IMR-90 (cell line): ENCODE measurements at regions not wholly inside any gene's neighbourhood (a gene's known extent, or its start where the extent isn't known, plus 50 kb on each side); places are given as distances from the start of the nearest gene placed in this dataset.

Source experiments
- ATAC-seq: fragments of 200-7000 bp; cut with Tn5 transposase; 2 replicates; pipeline ENCODE4 v1.9.1; 2020; ENCODE audit warnings: low read depth, mild to moderate bottlenecking, moderate library complexity
- BruUV-seq: library from RNA; stranded (reverse); fragments of 400-500 nt; replicated peaks from 2 replicates; lab custom pipeline; 2021; lab: Mats Ljungman, UMichigan
- CTCF ChIA-PET: fragments of 300-600 bp; formaldehyde crosslinking; extraction: SDS; loops from one replicate; lab custom pipeline; 2021; ENCODE audit warnings: antibody characterized with exemption; lab: Yijun Ruan, JAX
- POLR2A ChIA-PET: fragments of 300-600 bp; sonication (Branson Sonifier 250); formaldehyde crosslinking; loops from one replicate; lab custom pipeline; 2022; ENCODE audit warnings: antibody characterized with exemption; ENCODE audit not compliant: unreplicated experiment; lab: Charles Lee
- DNase-seq: peaks from one replicate; pipeline ENCODE4 v3.0.0; 2013
- H2AFZ ChIP-seq: replicated peaks from 2 replicates; pipeline ENCODE3; 2013; ENCODE audit warnings: low read length, mild to moderate bottlenecking; ENCODE audit not compliant: poor library complexity
- H2AK5ac ChIP-seq: 2 replicates; pipeline ENCODE4 v1.6.1; 2013; ENCODE audit warnings: low read depth, low read length, inconsistent platforms
- H2AK9ac ChIP-seq: replicated peaks from 2 replicates; pipeline ENCODE3; 2013; ENCODE audit warnings: mild to moderate bottlenecking, low read depth, low read length, moderate library complexity; ENCODE audit not compliant: poor library complexity
- H2BK120ac ChIP-seq: 2 replicates; pipeline ENCODE4 v1.6.1; 2013; ENCODE audit warnings: low read depth, low read length, inconsistent platforms
- H2BK15ac ChIP-seq: 3 replicates; pipeline ENCODE4 v1.6.1; 2013; ENCODE audit warnings: low read depth, low read length, inconsistent platforms
- H2BK20ac ChIP-seq: 2 replicates; pipeline ENCODE4 v1.6.1; 2013; ENCODE audit warnings: low read depth, mild to moderate bottlenecking, inconsistent platforms, low read length, moderate library complexity
- H2BK5ac ChIP-seq: 2 replicates; pipeline ENCODE4 v1.6.1; 2013; ENCODE audit warnings: mild to moderate bottlenecking, low read depth, low read length, inconsistent platforms; ENCODE audit not compliant: poor library complexity, severe bottlenecking
- H3K14ac ChIP-seq: replicated peaks from 2 replicates; pipeline ENCODE4 v1.6.1; 2013; ENCODE audit warnings: low read depth, low read length, inconsistent platforms
- H3K18ac ChIP-seq: 2 replicates; pipeline ENCODE4 v1.6.1; 2013; ENCODE audit warnings: low read depth, low read length, control low read depth
- H3K23ac ChIP-seq: 2 replicates; pipeline ENCODE4 v1.6.1; 2013; ENCODE audit warnings: low read depth, low read length, inconsistent platforms
- H3K27ac ChIP-seq: 2 replicates; pipeline ENCODE4 v1.5.1; 2013; ENCODE audit warnings: mild to moderate bottlenecking, control low read depth, low read length; ENCODE audit not compliant: insufficient read depth
- H3K27me3 ChIP-seq: 2 replicates; pipeline ENCODE4 v1.6.1; 2013; ENCODE audit warnings: low read length; ENCODE audit not compliant: control insufficient read depth, insufficient read depth
- H3K36me3 ChIP-seq: 2 replicates; pipeline ENCODE4 v1.6.1; 2013; ENCODE audit warnings: low read length, mixed read lengths; ENCODE audit not compliant: control insufficient read depth, insufficient read depth
- H3K4ac ChIP-seq: 2 replicates; pipeline ENCODE4 v1.6.1; 2013; ENCODE audit warnings: low read depth, low read length, inconsistent platforms
- H3K4me1 ChIP-seq: 2 replicates; pipeline ENCODE4 v1.6.1; 2013; ENCODE audit warnings: low read length, mixed read lengths; ENCODE audit not compliant: control insufficient read depth, insufficient read depth
- H3K4me2 ChIP-seq: 2 replicates; pipeline ENCODE4 v1.6.1; 2013; ENCODE audit warnings: low read depth, mild to moderate bottlenecking, control low read depth, low read length, moderate library complexity
- H3K4me3 ChIP-seq: 2 replicates; pipeline ENCODE4 v1.5.1; 2013; ENCODE audit warnings: low read depth, mild to moderate bottlenecking, control low read depth, low read length, moderate library complexity; ENCODE audit not compliant: insufficient read depth
- H3K56ac ChIP-seq: 2 replicates; pipeline ENCODE4 v1.6.1; 2013; ENCODE audit warnings: low read length, inconsistent platforms; ENCODE audit not compliant: insufficient read depth; ENCODE audit errors: extremely low read depth
- H3K79me1 ChIP-seq, 2 experiments: 2 replicates each; pipeline ENCODE4 v1.6.1; 2013; ENCODE audit warnings: low read length in 2 of 2, inconsistent platforms in 1 of 2, low read depth in 1 of 2
- H3K9ac ChIP-seq: 2 replicates; pipeline ENCODE4 v1.6.1; 2013; ENCODE audit warnings: low read depth, low read length, control low read depth
- H3K9me1 ChIP-seq: 2 replicates; pipeline ENCODE4 v1.6.1; 2013; ENCODE audit warnings: low read length, inconsistent platforms; ENCODE audit not compliant: insufficient read depth
- H3K9me3 ChIP-seq: 2 replicates; pipeline ENCODE4 v1.6.1; 2013; ENCODE audit warnings: low read length; ENCODE audit not compliant: control insufficient read depth, insufficient read depth
- H4K20me1 ChIP-seq: 2 replicates; pipeline ENCODE4 v1.6.1; 2013; ENCODE audit warnings: low read length, inconsistent platforms; ENCODE audit not compliant: insufficient read depth
- H4K5ac ChIP-seq: 2 replicates; pipeline ENCODE4 v1.6.1; 2013; ENCODE audit warnings: mild to moderate bottlenecking, low read depth, low read length, control low read depth
- H4K8ac ChIP-seq, 2 experiments: 2 replicates each; pipeline ENCODE4 v1.6.1; 2013; ENCODE audit warnings: low read depth in 2 of 2, low read length in 2 of 2, control low read depth in 1 of 2, inconsistent platforms in 1 of 2
- H4K91ac ChIP-seq: 2 replicates; pipeline ENCODE4 v1.6.1; 2013; ENCODE audit warnings: low read depth, low read length, inconsistent platforms; ENCODE audit not compliant: insufficient read depth
- BHLHE40 ChIP-seq: fragments of 150-350 bp; IDR thresholded peaks from 2 replicates; pipeline ENCODE4 v1.6.1; 2016; ENCODE audit warnings: mild to moderate bottlenecking, low read depth, low read length
- CEBPB ChIP-seq: IDR thresholded peaks from 2 replicates; pipeline ENCODE4 v1.6.1; 2012; ENCODE audit warnings: low read depth, low read length, improper control_type of control experiment
- CHD1 ChIP-seq: IDR thresholded peaks from 2 replicates; pipeline ENCODE4 v1.6.1; 2012; ENCODE audit warnings: low read depth, low read length, improper control_type of control experiment
- CTCF ChIP-seq: conservative IDR thresholded peaks from 2 replicates; pipeline ENCODE4 v1.5.1; 2012; ENCODE audit warnings: mild to moderate bottlenecking, low read depth, low read length, improper control_type of control experiment
- FOS ChIP-seq: fragments of 150-350 bp; IDR thresholded peaks from 2 replicates; pipeline ENCODE4 v1.6.1; 2016; ENCODE audit warnings: low read depth, low read length
- MAFK ChIP-seq: IDR thresholded peaks from 2 replicates; pipeline ENCODE4 v1.6.1; 2012; ENCODE audit warnings: low read depth, low read length, improper control_type of control experiment
- RAD21 ChIP-seq: IDR thresholded peaks from 2 replicates; pipeline ENCODE4 v1.6.1; 2012; ENCODE audit warnings: low read length, improper control_type of control experiment
- SMC3 ChIP-seq: fragments of 150-350 bp; IDR thresholded peaks from 2 replicates; pipeline ENCODE4 v1.6.1; 2016; ENCODE audit warnings: low read depth, mild to moderate bottlenecking, antibody characterized with exemption, low read length, moderate library complexity
- WGBS, 2 experiments: methylation state at CpG; one replicate each; pipeline versions ENCODE4 v1.1.5 to v1.1.7; 2013; ENCODE audit warnings: missing lambda C conversion rate in 2 of 2; ENCODE audit not compliant: insufficient read length in 1 of 2; ENCODE audit errors: extremely low coverage in 2 of 2; 5-methylcytosine and 5-hydroxymethylcytosine counted together
- dilution Hi-C: fragments of 300-500 bp; cut with HindIII; formaldehyde crosslinking; loops from one replicate; pipeline ENCODE4 v1.14.3; 2018; ENCODE audit warnings: low sequenced_read_pairs; ENCODE audit not compliant: unreplicated experiment
- in situ Hi-C: fragments of 300-500 bp; cut with MboI; formaldehyde crosslinking; loops from 3 replicates; pipeline ENCODE4 v1.14.3; 2019; ENCODE audit warnings: low sequenced_read_pairs, inconsistent platforms, mixed read lengths
- intact Hi-C: fragments of 100-400 bp; cut with micrococcal nuclease; formaldehyde crosslinking; loops from 2 replicates; pipeline ENCODE4 v1.10.0; 2022

GRCh38 chr19:30679153-30679702, 307.0 kb downstream of the ZNF536 start:
- no peak overlapping the region for H2AFZ ChIP-seq
- CTCF ChIA-PET, result interaction anchor here (1.2 kb wide), 1 partner anchor 10 kb away, joined by 6 read pairs; no protein-coding TSS in a partner anchor
- no peak overlapping the region for H3K18ac ChIP-seq
- H2BK5ac ChIP-seq, result no peak overlapping the region
- no peaks in the 10 kb centered on the region for H3K9me3 ChIP-seq
- no peak overlapping the region for H3K27ac ChIP-seq
- H3K4ac ChIP-seq, result no peak overlapping the region
- H2AK5ac ChIP-seq, result no peak overlapping the region
- intact Hi-C loops (no loop called here), dilution Hi-C loops (no loop called here), in situ Hi-C loops (loop anchor here (5.0 kb wide), 1 partner anchor 1548 kb away; no protein-coding TSS in a partner anchor)
- H2AK9ac ChIP-seq, result no peak overlapping the region
- DNase-seq (no peak), ATAC-seq (no peak)
- no peak overlapping the region for H2BK20ac ChIP-seq
- H3K4me2 ChIP-seq, result no peak overlapping the region
- no peak overlapping the region for H3K56ac ChIP-seq
- H3K36me3 ChIP-seq, result no peaks in the 10 kb centered on the region
- H3K79me1 ChIP-seq, result no peaks in the 10 kb centered on the region
- no peak overlapping the region for H3K9ac ChIP-seq
- H3K27me3 ChIP-seq, result no peaks in the 10 kb centered on the region; the same call in 1 of the 2 replicates
- H2BK15ac ChIP-seq, result no peak overlapping the region
- no peak overlapping the region for H2BK120ac ChIP-seq
- no peaks in the 10 kb centered on the region for H3K4me1 ChIP-seq
- H4K91ac ChIP-seq, result no peak overlapping the region
- H3K14ac ChIP-seq, result no peak overlapping the region
- POLR2A ChIA-PET, result no interaction called here
- no TSS peak for BruUV-seq
- WGBS, 2 experiments, result no CpG with 5 or more reads among the region's 16 CpGs
- H4K20me1 ChIP-seq, result no peaks in the 10 kb centered on the region
- no peak overlapping the region for H3K4me3 ChIP-seq
- H3K9me1 ChIP-seq, result no peaks in the 10 kb centered on the region
- H4K5ac ChIP-seq, result no peak overlapping the region
- TF ChIP-seq CEBPB, result no peak
- TF ChIP-seq MAFK, result no peak
- no peak for TF ChIP-seq CTCF
- TF ChIP-seq BHLHE40, result no peak
- TF ChIP-seq FOS, result no peak
- TF ChIP-seq SMC3, result no peak
- TF ChIP-seq RAD21, result no peak
- no peak for TF ChIP-seq CHD1
- no peak overlapping the region for H3K23ac ChIP-seq
- H4K8ac ChIP-seq, result no peak overlapping the region
